Spleen (tissue), 11 donors: ENCODE measurements at regions not wholly inside any gene's neighbourhood (a gene's known extent, or its start where the extent isn't known, plus 50 kb on each side); places are given as distances from the start of the nearest gene placed in this dataset.

Experiments used
- DNase-seq: peaks from one replicate; pipeline ENCODE4 v3.0.0-alpha.2; 2020
- H3K27ac ChIP-seq, 8 donors: fragments of 200-600 bp; sonication (generic) in 7 of 8; 1 replicate in 4 of 8; 2 replicates in 4 of 8; pipeline versions ENCODE4 v1.5.0 to v1.8.0; 2016 to 2021; ENCODE audit warnings: inconsistent platforms in 4 of 8, mild to moderate bottlenecking in 4 of 8, moderate library complexity in 1 of 8
- H3K27me3 ChIP-seq, 7 donors: fragments of 200-600 bp; sonication (generic) in 6 of 7; replicated peaks in 1 of 7; 1 replicate in 4 of 7; 2 replicates in 3 of 7; pipeline versions ENCODE4 v1.5.0 to v1.8.0; 2016 to 2021; ENCODE audit warnings: inconsistent platforms in 3 of 7, mild to moderate bottlenecking in 1 of 7
- H3K36me3 ChIP-seq, 6 donors: fragments of 200-600 bp; sonication (generic) in 5 of 6; 1 replicate in 4 of 6; 2 replicates in 2 of 6; pipeline versions ENCODE4 v1.5.0 to v1.8.0; 2016 to 2021; ENCODE audit warnings: inconsistent platforms in 2 of 6
- H3K4me1 ChIP-seq, 6 donors: fragments of 200-600 bp; sonication (generic) in 5 of 6; 1 replicate in 3 of 6; 2 replicates in 3 of 6; pipeline versions ENCODE4 v1.5.0 to v1.8.0; 2016 to 2021; ENCODE audit warnings: inconsistent platforms in 3 of 6
- H3K4me3 ChIP-seq, 8 donors: fragments of 200-600 bp; sonication (generic) in 7 of 8; 1 replicate in 4 of 8; 2 replicates in 4 of 8; pipeline versions ENCODE4 v1.5.0 to v1.8.0; 2016 to 2021; ENCODE audit warnings: inconsistent platforms in 4 of 8, mild to moderate bottlenecking in 4 of 8, moderate library complexity in 2 of 8
- H3K9me3 ChIP-seq, 8 donors: fragments of 200-600 bp; sonication (generic) in 7 of 8; 1 replicate in 4 of 8; 2 replicates in 4 of 8; pipeline versions ENCODE4 v1.5.0 to v1.8.0; 2016 to 2021; ENCODE audit warnings: inconsistent platforms in 4 of 8
- POLR2A ChIP-seq, 3 donors: fragments of 450-650 bp; IDR thresholded peaks; one replicate each; pipeline ENCODE4 v1.5.1; 2017; ENCODE audit warnings: antibody characterized with exemption in 3 of 3, mild to moderate bottlenecking in 1 of 3
- POLR2AphosphoS5 ChIP-seq, 3 donors: sonication (generic); formaldehyde crosslinking; IDR thresholded peaks; one replicate each; pipeline ENCODE4 v1.5.1; 2017; ENCODE audit warnings: antibody characterized with exemption in 3 of 3
- WGBS, 5 donors: extraction: QIAGEN DNeasy Blood & Tissue Kit in 3 of 5; methylation state at CpG; one replicate each; pipeline versions ENCODE4 v1.1.5 to v1.1.7; 2013 to 2018; 5-methylcytosine and 5-hydroxymethylcytosine counted together
- intact Hi-C: fragments of 100-400 bp; cut with DNase I; formaldehyde crosslinking; loops from one replicate; pipeline ENCODE4 v1.15.0; 2023; ENCODE audit warnings: low total_unique reads
- TF ChIP-seq, protein P1 (sequence below), 11 experiments: fragments of 200-600 bp in 7 of 11; fragments of 450-650 bp in 4 of 11; sonication (generic) in 4 of 11; IDR thresholded peaks in 8 of 11; conservative IDR thresholded peaks in 3 of 11; 1 replicate in 7 of 11; 2 replicates in 4 of 11; pipeline versions ENCODE4 v1.4.0 to v1.8.0; 2016 to 2021; ENCODE audit warnings: antibody characterized with exemption in 11 of 11, inconsistent platforms in 4 of 11, mild to moderate bottlenecking in 1 of 11
- donor health status: healthy with polysubstance abuse.
- donor health status: DM: no; HTN: no; CAD: no; lungs with moderate emphysema.
- donor health status: DM: no; HTN: no; CAD: no.
- donor health status: Bipolar disorder and iron deficiency.
- donor health status: healthy.
- donor health status: DM: no; HTN: no; CAD: no.
- donor health status: DM: yes; HTN: yes; CAD: no.

DNA sequence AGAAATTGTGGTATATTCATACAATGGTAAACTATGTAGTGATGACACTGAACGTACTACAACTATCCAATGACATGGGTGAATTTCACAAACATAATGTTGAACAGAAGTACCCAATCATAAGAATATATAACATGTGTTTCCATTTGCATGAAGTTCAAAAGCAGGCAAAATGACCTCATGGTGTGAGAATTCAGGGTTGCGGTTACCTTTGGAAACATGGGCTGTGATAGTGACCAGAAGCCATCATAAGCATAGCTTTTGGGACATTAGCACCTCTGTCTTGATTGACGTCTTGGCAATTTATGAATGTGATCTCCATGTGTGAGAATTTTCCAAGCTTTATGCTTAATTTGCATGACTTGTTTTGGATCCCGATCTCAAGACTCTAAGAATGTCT lies 500.1 kb upstream of the JAG1 start:
- no peak overlapping the region for H3K4me3 ChIP-seq
- DNase-seq: no peak
- no peaks in the 10 kb centered on the region for H3K27me3 ChIP-seq
- H3K9me3 ChIP-seq: no peaks in the 10 kb centered on the region
- intact Hi-C loops: no loop called here
- no peak overlapping the region for H3K27ac ChIP-seq
- no peak for TF ChIP-seq POLR2AphosphoS5 (IDR thresholded peaks at IDR 0.05)
- TF ChIP-seq, protein P1, sequence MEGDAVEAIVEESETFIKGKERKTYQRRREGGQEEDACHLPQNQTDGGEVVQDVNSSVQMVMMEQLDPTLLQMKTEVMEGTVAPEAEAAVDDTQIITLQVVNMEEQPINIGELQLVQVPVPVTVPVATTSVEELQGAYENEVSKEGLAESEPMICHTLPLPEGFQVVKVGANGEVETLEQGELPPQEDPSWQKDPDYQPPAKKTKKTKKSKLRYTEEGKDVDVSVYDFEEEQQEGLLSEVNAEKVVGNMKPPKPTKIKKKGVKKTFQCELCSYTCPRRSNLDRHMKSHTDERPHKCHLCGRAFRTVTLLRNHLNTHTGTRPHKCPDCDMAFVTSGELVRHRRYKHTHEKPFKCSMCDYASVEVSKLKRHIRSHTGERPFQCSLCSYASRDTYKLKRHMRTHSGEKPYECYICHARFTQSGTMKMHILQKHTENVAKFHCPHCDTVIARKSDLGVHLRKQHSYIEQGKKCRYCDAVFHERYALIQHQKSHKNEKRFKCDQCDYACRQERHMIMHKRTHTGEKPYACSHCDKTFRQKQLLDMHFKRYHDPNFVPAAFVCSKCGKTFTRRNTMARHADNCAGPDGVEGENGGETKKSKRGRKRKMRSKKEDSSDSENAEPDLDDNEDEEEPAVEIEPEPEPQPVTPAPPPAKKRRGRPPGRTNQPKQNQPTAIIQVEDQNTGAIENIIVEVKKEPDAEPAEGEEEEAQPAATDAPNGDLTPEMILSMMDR (IDR thresholded peaks at IDR 0.05 in 8 of 11, conservative IDR thresholded peaks at IDR 0.05 in 3 of 11): no peak
- H3K4me1 ChIP-seq: no peaks in the 10 kb centered on the region
- WGBS, 5 donors: 89 to 96% (median 91%) methylated on average over 4 of the region's 4 CpGs
- no peaks in the 10 kb centered on the region for H3K36me3 ChIP-seq

DNA sequence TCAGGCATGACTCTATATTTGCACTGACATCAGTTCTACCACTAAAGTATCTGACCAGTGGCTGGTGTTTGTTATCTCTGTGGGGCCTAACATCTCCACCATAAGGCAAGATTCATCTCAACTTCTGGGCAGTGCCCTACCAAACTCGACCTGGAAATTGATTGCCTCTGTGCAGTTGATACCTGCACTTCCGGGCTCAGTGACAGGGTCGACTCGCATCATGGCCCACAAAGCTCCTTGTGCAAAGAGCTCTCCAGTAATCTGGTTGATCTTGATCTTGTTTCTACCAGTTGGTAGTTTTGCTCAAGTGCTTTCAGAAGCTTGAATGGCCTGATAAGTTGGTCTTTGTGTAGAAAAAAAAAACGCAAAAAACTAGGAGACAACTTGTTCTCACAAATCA lies 501.1 kb upstream of the JAG1 start:
- H3K4me1 ChIP-seq: no peaks in the 10 kb centered on the region
- peaks cover 0 to under 1% (median 0%) of the 10 kb centered on the region in 8 donors for H3K9me3 ChIP-seq
- no peak for TF ChIP-seq POLR2AphosphoS5 (IDR thresholded peaks at IDR 0.05)
- no peak for TF ChIP-seq POLR2A (IDR thresholded peaks at IDR 0.05)
- TF ChIP-seq, protein P1 (IDR thresholded peaks at IDR 0.05 in 8 of 11, conservative IDR thresholded peaks at IDR 0.05 in 3 of 11): no peak
- H3K27ac ChIP-seq: no peak overlapping the region
- DNase-seq: no peak
- intact Hi-C loops: no loop called here
- no peaks in the 10 kb centered on the region for H3K27me3 ChIP-seq
- no peak overlapping the region for H3K4me3 ChIP-seq
- 44 to 84% (median 68%) methylated on average over 5 of the region's 5 CpGs for WGBS, 5 donors
- H3K36me3 ChIP-seq: no peaks in the 10 kb centered on the region

DNA sequence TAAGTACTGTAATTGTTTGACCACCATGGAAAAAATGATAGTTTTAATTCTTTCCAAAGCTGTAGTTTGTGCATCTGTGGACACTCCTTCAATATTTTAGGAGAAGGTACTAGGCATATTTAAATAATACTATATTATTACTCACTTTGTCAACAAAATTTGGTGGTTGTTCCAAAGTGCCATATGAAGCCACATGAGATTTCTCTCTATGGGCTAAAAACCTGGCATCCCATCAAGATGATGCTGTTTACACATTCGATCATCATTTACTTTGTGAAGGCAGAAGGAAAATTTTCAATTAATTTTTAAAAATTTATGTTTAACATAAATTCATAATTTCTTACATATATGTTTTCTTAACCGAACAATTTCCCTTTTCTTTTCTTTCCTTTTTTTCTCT lies 502.6 kb upstream of the JAG1 start:
- 87 to 100% (median 93%) methylated on average over 2 of the region's 2 CpGs for WGBS, 5 donors
- H3K4me1 ChIP-seq: no peaks in the 10 kb centered on the region
- H3K9me3 ChIP-seq: peaks cover 0 to 14% (median 7%) of the 10 kb centered on the region in 8 donors
- no peak for DNase-seq
- no peaks in the 10 kb centered on the region for H3K36me3 ChIP-seq
- H3K4me3 ChIP-seq: no peak overlapping the region
- no peak overlapping the region for H3K27ac ChIP-seq
- H3K27me3 ChIP-seq: no peaks in the 10 kb centered on the region
- intact Hi-C loops: no loop called here
- TF ChIP-seq POLR2AphosphoS5 (IDR thresholded peaks at IDR 0.05) (no peak), POLR2A (IDR thresholded peaks at IDR 0.05) (no peak)
- TF ChIP-seq, protein P1 (IDR thresholded peaks at IDR 0.05 in 8 of 11, conservative IDR thresholded peaks at IDR 0.05 in 3 of 11): no peak

DNA sequence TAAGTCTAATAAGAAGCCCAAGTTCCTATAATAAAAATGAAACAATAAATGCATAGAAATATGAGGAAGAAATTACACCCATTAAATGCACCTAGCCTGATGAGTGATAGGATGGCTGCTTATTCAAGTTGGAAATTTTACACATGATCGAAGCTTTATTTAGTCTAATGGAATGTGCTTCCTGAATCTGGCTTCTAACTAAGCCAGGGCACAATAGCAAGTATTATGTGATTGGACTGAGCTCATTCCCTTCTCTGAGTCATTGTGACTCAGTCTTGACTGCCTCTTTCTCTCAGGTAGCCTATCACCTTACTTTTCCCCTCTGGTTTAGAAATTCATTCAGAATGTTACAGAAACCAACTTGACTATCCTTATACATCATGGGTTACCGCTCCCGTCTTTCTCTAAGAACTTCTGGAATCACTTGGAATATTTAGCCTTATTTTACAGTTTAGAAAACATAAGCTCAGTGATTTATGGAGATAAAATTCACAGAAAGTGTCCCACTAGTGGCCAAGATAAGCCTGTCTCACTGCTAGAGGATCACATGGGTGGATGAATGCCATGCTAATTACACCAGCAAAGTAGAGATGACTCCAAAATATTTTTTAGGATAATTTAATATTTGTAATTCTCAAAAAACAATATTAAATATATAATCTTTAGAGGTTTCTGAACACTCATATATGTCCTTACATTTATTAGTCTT lies 505.3 kb upstream of the JAG1 start:
- TF ChIP-seq, protein P1 (IDR thresholded peaks at IDR 0.05 in 8 of 11, conservative IDR thresholded peaks at IDR 0.05 in 3 of 11): no peak
- TF ChIP-seq POLR2A (IDR thresholded peaks at IDR 0.05) (no peak), POLR2AphosphoS5 (IDR thresholded peaks at IDR 0.05) (no peak)
- 83 to 96% (median 92%) methylated on average over 3 of the region's 3 CpGs for WGBS, 5 donors
- intact Hi-C loops: no loop called here
- H3K27ac ChIP-seq: no peak overlapping the region
- H3K27me3 ChIP-seq: no peaks in the 10 kb centered on the region
- no peaks in the 10 kb centered on the region for H3K36me3 ChIP-seq
- no peaks in the 10 kb centered on the region for H3K4me1 ChIP-seq
- peaks cover 0 to 15% (median 9%) of the 10 kb centered on the region in 8 donors for H3K9me3 ChIP-seq
- no peak for DNase-seq
- no peak overlapping the region for H3K4me3 ChIP-seq
